RPMI8226 (cell line): ENCODE measurements at regions not wholly inside any gene's neighbourhood (a gene's known extent, or its start where the extent isn't known, plus 50 kb on each side); places are given as distances from the start of the nearest gene placed in this dataset.
A peak's percentile ranks its signal among the peaks of the same experiment; 100 is the strongest.
"Not testable (repeated sequence)": the region's sequence is repeated elsewhere in the genome, so short reads cannot be mapped to it uniquely, and the experiment has no call there.

ENCODE experiments used
- DNase-seq: peaks from one replicate; pipeline ENCODE4 v3.0.0-alpha.2; 2015

DNA sequence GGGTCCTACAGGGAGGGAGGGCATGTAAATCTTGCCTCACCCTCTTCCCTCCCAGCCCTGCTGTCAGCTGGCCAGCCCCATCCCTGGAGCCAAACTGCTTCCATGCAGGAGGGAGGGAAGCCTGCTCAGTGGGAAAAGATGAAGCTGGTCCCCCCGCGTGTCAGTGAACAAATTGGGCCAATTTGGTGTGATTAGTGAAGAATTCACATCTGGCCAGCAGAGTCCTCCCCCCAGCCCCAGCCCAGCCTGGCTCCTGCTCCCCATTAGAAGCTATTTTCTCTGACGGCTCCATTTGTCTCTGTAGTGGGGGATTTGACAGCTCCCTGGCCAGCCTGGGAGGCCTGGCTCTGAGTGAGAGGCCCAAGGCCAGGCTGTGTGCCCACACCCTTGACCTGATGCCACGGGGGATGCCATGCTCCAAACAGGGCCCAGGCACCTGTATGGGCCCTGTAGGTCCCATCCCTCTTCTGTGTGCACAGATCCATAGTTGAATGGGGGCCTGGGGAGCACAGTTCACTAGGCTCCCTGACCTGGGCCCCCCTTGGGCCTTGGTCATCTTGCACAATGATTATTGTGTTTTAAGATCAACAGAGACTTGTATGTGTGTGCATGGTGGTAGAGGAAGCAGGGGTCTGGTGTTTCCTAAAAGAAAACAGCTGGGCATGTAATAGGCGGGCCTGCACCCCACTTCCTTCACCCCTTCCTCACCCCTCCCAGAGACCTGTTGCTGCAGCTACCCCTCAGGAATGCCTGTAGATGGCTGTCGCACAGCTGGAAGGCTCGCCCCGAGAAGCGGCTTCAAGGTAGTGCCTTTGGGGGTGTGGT is 50.7 kb upstream of the TAC4 start:
- DNase-seq, result no peak

DNA sequence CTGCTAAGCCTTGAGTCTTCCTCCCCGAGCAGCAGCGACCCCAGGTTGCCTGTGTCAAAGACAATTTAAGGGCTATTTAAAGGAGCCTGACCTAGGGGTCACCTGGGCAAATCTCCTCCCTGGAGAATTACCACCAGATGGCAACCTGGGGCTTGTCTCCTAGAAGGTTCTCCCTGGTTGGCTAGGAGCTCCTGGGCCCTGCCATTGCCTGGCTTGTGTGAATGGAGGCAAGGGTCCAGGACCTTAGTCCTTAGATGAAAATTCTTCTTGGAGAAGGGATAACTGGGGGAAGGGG is 51.3 kb upstream of the TAC4 start:
- peak; percentile 55 for DNase-seq

DNA sequence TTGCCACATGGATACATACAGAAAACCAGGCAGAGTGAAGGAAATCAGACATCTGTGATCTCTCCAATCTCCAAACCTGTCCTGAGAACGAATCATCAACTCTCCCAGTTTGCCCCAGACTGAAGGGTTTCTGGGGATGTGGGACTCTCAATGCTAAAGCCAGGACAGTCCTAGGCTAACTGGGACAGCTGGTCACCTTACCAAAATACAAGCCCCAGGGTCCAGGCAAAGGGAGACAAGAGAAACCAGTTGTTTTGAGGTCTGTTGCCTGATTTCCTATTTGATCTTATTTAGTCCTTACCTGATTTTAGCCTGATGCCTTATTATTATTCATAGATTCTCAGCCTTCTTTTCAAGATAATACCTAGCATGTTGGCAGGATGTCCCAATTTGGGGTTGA is 51.7 kb upstream of the TAC4 start:
- no peak for DNase-seq

DNA sequence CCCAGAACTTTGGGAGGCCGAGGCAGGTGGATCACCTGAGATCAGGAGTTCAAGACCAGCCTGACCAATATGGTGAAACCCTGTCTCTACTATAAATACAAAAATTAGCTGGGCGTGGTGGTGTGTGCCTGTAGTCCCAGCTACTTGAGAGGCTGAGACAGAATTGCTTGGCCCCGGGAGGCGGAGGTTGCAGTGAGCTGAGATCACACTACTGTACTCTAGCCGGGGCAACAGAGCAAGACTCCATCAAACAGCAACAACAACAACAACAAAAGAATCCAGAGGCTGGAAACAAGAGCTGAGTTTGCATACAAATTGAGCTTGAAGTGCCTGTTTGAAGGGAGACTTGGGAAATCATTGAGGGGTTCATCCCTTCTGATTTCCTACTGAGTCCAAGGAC is 52.9 kb upstream of the TAC4 start:
- not testable (repeated sequence) for DNase-seq

DNA sequence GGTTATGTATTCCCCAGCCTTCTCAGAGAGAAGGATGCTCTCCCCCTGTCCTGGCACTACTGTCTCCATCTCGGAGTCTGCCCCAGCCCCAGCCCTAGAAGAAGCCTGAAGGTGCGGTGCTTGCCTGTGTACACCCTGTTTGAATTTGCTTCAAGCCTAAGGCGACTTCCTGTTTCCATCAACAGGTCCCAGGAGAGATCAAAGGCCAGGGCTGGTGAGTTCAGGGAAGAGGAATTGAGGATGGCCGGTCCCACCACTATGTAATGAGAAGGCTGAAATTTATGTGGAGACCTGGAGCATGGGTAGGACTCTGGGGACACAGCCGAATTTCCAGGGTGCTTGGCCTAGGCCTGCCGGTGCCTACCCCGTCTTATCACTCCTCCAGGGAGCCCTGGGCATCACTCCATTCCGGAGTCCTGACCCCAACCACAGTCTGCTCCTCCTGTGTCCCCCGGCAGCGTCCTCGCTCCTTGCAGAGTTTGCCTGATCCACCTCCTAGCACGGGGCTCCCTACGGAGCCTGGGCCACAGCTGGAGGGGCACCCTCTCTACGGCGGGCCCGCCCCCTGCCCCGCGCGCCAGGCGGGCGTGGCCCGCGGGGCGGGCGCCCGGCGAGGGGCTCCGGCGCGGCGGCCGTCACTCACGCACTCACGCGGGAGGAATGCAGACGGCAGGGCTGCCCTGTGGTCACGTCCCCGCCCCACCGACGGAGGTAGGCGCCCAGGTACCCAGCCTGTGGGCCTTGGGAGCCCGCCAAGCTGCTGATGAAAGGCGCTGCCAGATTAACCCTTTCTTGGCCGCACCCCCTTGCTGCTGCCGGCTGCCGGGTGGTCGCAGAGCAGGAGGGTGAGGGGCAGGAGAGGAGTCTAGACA is 53.8 kb upstream of the TAC4 start:
- peak; percentile 30 for DNase-seq

DNA sequence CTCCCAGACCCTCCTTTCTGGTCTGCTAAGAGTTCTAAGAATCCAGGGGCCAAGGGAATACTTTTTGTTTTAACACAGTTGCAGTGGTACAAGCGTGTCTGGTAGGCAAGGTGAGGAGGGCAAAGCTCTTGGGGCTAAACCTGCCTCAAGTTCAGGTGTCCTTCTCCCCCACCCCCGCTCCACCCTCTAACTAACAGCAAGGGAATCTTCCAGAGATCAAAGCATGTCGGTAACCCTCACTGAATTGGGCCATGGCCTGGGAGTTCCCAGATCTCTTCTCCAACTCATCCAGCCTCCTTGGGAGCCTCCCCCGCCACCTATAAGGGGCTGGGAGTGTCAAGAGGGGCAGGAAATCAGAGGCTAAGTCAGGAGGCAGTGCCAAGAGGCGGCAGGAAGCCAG is 55.7 kb upstream of the TAC4 start:
- no peak for DNase-seq

DNA sequence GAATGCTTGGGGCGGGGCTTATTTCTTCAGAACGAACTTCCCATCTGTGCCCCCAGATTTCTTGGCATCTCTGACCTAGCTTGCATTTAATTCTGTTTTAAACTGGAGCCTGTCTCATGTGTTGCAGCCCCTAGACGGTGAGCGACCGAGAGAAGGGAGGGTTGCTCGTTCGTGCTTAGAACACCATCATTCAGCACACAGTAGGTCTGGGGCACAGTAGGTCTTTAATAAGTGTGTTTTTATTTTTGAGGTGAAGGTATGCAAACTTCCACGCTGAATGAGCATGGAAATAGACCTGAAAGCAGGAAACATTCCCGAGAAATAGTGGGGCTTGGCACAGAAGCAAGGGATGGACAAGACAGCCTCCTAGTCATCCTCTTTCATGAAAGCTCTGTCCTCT is 57.0 kb upstream of the TAC4 start:
- DNase-seq, result no peak

DNA sequence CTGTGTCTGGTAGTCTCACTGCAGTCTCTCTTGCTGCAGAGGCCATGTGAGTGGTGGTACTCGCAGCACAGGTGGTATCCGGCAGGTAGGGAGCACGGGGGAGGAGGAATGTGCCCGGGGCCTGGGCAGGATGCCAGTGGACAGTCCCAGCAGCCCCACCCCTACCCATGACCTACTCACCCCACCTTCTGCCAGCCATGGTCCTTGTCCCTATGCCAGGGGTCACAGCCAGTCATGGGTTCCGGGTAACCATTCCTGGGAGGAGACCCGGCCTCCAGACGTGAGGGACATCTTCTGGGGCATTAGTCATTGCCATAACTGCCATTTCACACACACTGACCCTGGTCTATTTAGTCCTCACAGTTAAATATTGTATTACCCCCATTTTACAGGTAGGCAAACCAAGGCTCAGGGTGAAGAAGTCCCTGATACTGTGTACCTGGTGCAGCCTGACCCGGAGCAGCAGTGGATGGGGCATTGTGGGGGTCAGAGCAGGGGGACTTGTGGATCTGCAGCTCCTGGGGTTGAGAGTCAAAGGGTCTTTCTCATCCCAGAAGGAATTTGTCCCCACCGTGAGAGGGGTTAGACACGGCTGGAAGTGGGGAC is 58.8 kb upstream of the TAC4 start:
- DNase-seq, result peak; percentile 49

DNA sequence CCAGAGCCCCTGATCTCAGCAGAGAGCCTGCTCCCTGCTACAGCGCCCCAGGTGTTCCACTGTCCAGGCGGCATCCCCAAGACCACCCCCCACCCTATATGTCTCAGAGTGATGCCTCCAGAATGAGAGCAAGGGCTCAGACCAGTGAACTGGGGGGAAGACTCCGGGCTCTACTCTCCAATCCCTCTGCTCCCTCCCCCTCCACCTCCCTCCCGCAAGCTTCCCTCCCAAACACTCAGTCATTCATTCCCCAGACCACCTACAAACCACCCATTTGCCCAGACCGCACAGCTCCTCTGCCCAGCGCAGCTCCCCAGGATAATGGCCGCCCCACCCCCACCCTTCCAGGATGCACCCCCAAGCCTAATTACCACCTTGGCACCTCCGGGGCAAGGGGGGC is 59.4 kb upstream of the TAC4 start:
- DNase-seq, result no peak

DNA sequence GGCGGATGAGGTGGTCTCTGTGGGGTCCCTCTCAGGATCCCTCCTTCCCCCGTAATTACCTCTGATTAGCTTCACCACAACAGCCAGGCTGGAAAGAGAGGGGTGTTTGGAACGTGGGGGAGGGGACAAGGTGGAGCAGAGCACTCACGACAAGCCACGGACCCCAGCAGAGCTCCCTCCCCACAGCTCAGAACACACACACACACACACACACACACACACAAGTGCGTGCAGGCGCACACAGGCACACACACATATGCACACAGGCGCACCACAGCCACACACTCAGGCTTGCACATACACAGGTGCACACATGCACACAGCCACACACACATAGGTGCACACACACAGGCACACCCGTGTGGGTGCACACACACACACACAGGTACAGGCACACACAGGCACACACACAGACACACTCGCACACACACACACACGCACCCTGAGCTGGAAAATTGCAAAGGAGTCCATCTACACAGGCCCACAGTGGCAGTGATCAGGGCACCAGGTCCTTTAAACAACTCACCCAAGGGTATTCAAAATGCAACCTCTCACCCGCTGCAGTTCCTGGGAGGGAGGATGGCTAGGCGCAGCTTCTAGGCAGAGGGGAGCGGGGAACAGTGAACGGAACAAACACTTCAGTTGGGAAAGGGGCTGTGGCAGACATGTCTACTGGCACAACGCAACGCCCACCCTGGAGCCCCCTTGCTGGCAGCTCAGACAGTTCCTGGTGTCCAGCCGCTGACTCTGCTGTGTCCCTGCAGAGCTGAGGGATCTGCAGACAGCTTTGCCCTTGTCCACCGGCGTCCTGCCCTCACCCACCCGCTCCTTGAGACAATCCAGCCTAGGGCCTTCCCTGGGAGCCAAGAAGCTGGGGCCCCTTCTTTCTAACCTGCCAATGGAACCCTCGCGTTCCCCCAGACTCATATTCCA is 59.9 kb upstream of the DLX4 start:
- no peak for DNase-seq

DNA sequence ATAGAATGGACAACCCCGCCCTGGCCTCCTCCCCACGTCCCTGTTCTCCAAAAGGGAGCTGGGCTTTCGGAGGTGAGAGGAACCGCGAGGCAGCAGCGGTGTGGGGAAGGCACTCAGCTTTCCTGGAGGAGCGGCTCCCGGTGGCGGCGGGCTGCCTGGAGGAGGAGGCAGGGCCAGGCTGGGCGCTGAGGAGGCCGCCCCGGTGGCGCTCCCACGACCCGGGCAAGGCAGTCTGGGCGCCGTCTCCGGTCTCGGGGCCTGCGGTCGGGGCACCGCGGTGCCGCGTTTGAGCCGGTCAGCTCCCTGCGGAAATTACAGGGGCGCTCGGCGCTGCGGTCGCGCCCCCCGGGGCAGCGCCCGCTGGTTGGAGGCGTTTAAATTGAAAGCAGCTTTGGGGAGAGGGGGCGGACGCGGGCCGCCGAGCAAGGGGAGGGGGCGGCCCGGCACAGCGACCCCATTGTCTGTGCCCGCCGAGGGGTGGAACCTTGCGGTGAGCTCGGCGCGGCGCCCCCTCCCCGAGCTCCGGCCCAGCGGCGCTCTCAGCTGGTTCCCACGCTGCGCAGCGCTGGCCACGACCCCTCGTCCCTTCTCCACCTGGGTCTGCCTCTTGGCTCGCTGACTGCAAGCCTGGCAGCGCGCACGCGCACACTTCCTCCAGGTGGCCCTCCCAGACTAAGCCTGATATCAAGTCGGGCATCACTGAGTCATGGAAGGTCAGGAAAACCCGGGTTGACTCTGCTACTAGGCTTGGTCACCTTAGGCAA is 58.7 kb upstream of the DLX4 start:
- no peak for DNase-seq

DNA sequence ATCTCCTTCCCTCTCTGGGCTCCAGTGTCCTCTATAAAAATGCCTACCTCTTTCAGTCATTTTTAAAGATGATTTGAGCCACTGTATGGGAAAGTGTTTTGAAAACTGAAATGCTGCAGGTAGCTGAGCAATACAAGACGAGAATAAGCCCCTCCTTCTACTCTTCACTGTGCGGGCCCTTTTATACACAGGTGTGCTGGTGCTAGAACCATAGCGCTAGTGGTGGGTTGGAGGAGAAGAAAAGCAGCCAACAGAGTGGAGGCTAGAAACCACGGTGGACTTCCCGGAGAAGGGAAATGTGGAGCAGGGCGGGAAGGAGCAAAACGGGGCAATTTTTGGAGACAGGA is 58.2 kb upstream of the DLX4 start:
- peak; percentile 21 for DNase-seq

DNA sequence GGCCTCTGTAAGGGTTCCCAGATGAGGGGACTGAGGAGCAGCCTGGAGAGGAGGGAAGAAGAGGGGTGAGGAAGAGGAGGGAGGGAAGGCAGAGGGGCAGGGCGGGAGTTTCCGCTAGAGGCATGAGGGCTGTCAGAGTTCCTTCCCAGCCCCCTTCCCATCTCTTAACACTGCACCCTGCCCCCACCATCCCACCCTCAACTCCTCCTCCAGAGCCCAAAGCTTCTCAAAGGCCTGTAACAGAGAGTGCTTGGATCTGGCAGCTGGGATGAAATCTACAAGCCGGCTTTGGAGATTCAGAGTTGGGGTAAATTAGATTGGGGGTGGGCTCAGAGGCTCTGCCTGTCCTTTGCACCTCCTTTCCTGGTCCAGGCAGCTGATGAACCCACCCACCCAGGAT is 57.3 kb upstream of the DLX4 start:
- DNase-seq, result no peak

DNA sequence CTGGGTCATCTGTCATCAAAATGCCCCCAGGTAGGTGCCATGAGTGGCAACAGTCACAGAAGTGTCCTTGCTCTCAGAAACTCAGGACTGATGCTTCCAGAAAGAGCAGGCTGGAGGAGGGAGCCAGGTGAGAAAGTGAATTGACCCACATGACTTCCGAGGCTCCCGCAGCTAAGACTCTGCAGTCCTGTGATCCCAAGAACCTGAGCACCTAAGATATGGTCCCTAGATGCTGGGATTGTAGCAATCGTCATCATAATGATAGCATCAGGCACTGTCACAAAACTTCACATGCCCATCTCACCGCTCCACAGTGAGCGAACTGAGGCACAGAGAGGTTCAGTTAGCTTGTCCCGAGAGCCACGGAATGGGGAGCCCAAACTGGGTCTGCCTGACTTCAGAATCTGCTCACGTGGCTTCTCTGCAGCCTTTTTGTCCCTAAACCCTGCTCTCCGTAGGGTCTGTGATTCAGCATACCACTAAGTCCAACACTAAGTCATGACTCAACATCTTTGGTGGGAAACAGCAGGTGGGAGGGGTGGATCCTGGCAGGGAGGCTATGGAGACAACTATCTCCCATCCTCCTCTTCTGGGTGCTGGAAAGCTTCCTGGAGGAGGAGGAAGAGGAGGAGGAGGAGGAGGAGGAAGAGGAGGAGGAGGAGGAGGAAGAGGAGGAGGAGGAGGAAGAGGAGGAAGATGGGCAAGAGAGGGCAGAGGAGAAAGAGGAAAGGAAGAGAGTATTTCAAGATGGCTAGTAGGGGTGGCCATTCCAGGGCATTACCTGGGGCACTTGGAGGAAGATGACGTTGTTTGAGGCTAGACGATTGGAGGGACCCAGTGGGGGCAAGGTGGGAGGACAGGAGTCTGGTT is 55.5 kb upstream of the DLX4 start:
- DNase-seq, result no peak

DNA sequence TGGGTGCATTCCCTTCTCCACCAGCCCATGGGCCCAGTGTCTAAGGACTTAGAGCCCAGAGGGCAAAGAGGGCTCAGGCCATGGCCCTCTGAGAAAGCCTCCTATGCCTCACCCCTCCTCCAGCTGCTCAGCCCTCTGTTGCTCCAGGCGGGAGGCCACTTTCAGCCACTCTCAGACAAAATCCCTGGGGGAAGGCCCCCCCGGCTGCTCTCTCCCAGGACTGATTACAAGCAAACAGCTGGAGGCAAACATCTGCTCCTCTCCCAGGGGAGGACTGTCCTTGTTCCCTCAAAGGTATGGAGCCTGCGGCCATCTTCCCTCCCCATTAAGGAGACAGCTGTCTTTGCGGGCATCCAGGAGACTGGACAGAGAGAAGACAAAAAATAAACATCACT is 54.9 kb upstream of the DLX4 start:
- no peak for DNase-seq

DNA sequence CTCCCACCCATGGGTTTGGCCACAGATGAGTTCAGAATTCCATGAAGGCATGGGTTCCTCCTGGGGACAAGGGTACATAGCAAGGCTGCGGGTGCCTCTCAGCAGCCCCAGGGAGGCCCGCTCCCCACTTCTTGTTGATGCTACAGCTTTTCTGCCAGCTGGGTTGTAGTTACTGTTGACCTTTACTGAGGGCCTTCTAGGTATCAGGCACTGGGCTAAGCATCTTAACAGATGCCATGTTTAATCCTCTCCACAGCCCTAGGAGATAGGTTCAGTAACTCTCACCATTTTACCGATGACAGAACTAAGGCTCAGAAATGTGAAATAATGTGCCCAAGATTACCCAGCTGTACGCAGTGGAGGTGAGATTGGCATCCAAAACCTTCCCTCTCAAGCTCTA is 54.3 kb upstream of the DLX4 start:
- no peak for DNase-seq

DNA sequence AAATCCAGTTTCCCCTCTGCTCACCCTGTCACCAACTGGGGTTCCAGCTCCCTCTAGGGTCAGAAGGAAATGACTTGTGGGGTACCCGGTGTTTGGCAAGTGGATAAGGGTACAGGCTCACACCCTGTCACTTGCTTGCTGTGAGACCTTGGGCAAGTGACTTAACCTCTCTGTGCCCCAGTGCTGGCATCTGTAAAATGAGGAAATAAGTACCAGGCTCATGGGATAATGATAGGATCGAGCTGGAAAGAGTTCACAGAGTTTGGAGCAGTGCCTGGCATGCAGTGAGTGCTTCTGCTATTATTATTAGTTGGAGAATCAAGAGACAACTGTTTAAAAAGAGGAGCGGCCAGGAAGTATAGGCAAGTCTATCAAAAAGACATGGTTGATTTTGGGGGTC is 53.7 kb upstream of the DLX4 start:
- no peak for DNase-seq

DNA sequence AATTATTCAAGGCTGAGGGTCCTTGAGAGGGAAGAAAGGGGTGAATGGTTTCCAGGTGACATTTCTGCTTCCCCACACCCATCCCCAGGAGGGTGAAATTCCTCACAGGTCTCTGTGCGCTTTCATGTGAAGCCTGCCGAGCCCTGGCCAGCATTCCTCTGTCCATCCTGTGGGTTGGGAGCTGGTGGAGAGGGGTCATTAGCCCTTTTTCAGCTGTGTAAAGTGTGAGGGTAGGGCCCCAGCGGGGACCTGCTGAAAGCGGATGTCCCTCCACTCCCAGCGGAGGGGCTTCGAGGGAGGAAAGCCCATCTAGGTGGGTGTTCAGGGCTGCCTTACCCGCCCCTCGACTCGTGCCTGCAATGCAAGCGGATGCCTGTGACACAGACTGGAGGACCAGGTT is 53.3 kb upstream of the DLX4 start:
- no peak for DNase-seq

DNA sequence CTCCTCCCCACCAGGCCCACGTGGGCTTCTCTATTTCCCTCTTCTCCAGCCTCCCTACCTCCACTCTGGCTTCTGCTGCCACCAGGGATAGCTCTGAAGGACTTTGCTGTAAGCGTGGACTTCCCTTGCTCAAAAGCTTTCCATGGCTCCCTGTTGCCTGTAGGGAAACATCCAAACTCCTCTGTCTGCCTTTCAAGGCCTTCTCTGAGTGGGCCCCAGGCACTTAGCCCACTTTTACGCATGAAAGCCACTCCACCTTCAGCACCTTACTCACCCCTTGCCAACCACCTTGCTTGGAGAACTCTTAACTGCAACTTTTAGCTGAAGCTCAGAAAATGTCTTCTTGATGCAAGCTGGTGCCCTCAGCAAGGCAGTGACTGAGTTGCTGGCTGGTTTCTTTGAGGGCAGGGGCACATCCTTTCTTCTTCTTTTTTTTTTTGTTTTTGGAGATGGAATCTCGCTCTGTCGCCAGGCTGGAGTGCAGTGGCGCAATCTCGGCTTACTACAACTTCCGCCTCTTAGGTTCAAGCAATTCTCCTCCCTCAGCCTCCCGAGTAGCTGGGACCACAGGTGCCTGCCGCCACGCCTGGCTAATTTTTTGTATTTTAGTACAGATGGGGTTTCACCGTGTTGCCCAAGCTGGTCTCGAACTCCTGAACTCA is 52.0 kb upstream of the DLX4 start:
- no peak for DNase-seq

DNA sequence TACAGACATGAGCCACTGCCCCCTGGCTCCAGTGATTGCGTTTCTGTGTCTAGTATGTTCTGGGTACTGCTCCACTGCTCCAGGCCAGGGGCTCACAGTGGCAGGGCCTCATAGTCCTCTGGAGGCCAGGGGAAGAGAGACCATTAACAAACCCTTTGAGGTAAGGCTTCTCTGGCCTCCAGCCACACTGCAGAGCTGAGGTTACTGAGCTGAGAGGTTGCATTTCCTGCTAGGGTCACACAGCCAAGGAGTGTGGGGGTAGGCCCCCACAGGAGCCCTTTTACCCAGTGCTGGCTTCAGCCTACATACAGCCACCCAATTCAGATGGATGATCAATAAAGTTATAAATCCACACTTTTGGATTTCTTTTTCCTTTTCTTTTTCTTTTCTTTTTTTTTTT is 50.4 kb upstream of the DLX4 start:
- DNase-seq, result no peak
